Astrocyte (in vitro differentiated cells and primary cell): ENCODE measurements at regions not wholly inside any gene's neighbourhood (a gene's known extent, or its start where the extent isn't known, plus 50 kb on each side); places are given as distances from the start of the nearest gene placed in this dataset.

Experiments
- DNase-seq: peaks from one replicate; pipeline ENCODE4 v3.0.0-alpha.2; 2010; ENCODE audit warnings: low read depth
- FAIRE-seq: peaks from 2 replicates; lab custom pipeline; 2011; peaks lifted over from hg19 to GRCh38; lab: Jason Lieb, UNC
- H2AFZ ChIP-seq: 2 replicates; pipeline ENCODE4 v1.6.0; 2012; ENCODE audit warnings: low read depth, low read length, inconsistent platforms
- H3K27ac ChIP-seq: 2 replicates; pipeline ENCODE4 v1.5.1; 2011; ENCODE audit warnings: low read depth, low read length, inconsistent platforms
- H3K27me3 ChIP-seq: 2 replicates; pipeline ENCODE4 v1.6.0; 2011; ENCODE audit warnings: low read length, inconsistent platforms; ENCODE audit not compliant: insufficient read depth
- H3K36me3 ChIP-seq: 2 replicates; pipeline ENCODE4 v1.5.1; 2011; ENCODE audit warnings: low read length, inconsistent platforms; ENCODE audit not compliant: insufficient read depth
- H3K4me1 ChIP-seq: 2 replicates; pipeline ENCODE4 v1.5.1; 2011; ENCODE audit warnings: low read length, inconsistent platforms; ENCODE audit not compliant: insufficient read depth
- H3K4me2 ChIP-seq: 2 replicates; pipeline ENCODE4 v1.6.0; 2012; ENCODE audit warnings: low read length, inconsistent platforms
- H3K4me3 ChIP-seq: 2 replicates; pipeline ENCODE4 v1.5.1; 2011; ENCODE audit warnings: low read depth, mild to moderate bottlenecking, low read length, inconsistent platforms; ENCODE audit not compliant: insufficient read depth
- H3K79me2 ChIP-seq: 2 replicates; pipeline ENCODE4 v1.6.0; 2012; ENCODE audit warnings: mild to moderate bottlenecking, low read length, inconsistent platforms; ENCODE audit not compliant: insufficient read depth
- H3K9ac ChIP-seq: 2 replicates; pipeline ENCODE4 v1.6.0; 2012; ENCODE audit warnings: mild to moderate bottlenecking, low read length, inconsistent platforms
- H3K9me3 ChIP-seq: 2 replicates; pipeline ENCODE4 v1.5.1; 2012; ENCODE audit warnings: low read depth, mild to moderate bottlenecking, low read length, inconsistent platforms; ENCODE audit not compliant: insufficient read depth
- H4K20me1 ChIP-seq: 2 replicates; pipeline ENCODE4 v1.6.0; 2012; ENCODE audit warnings: low read length, inconsistent platforms; ENCODE audit not compliant: insufficient read depth
- H3K27ac Mint-ChIP-seq: one replicate; pipeline ENCODE4 v1.8.0; 2021; ENCODE audit warnings: mild to moderate bottlenecking, mixed read lengths; ENCODE audit not compliant: unreplicated experiment
- H3K27me3 Mint-ChIP-seq: one replicate; pipeline ENCODE4 v1.8.0; 2021; ENCODE audit warnings: low read depth, mixed read lengths; ENCODE audit not compliant: unreplicated experiment
- H3K36me3 Mint-ChIP-seq: one replicate; pipeline ENCODE4 v1.8.0; 2021; ENCODE audit warnings: low read depth, mixed read lengths; ENCODE audit not compliant: unreplicated experiment
- H3K4me1 Mint-ChIP-seq: one replicate; pipeline ENCODE4 v1.8.0; 2021; ENCODE audit warnings: low read depth, mixed read lengths; ENCODE audit not compliant: unreplicated experiment
- H3K4me3 Mint-ChIP-seq: one replicate; pipeline ENCODE4 v1.8.0; 2021; ENCODE audit warnings: mild to moderate bottlenecking, moderate library complexity, mixed read lengths; ENCODE audit not compliant: unreplicated experiment
- H3K9me3 Mint-ChIP-seq: one replicate; pipeline ENCODE4 v1.8.0; 2021; ENCODE audit warnings: mild to moderate bottlenecking, mixed read lengths; ENCODE audit not compliant: unreplicated experiment
- CTCF ChIP-seq: IDR thresholded peaks from 2 replicates; pipeline ENCODE4 v1.5.1; 2011; ENCODE audit warnings: low read depth, mild to moderate bottlenecking, inconsistent platforms, low read length, moderate library complexity; ENCODE audit not compliant: insufficient read depth
- EZH2 ChIP-seq: IDR thresholded peaks from 2 replicates; pipeline ENCODE4 v1.6.1; 2012; ENCODE audit warnings: mild to moderate bottlenecking, low read length, inconsistent platforms; ENCODE audit not compliant: insufficient read depth

GRCh38 chr21:18026359-18026758 is 207.2 kb upstream of the C21orf91 start:
- Mint-ChIP-seq H3K36me3 (no peaks in the 10 kb centered on the region), H3K27ac (no peak overlapping the region), H3K27me3 (no peaks in the 10 kb centered on the region), H3K9me3 (no peaks in the 10 kb centered on the region), H3K4me3 (no peak overlapping the region), H3K4me1 (peaks cover 7% of the 10 kb centered on the region)
- Histone ChIP-seq H3K4me3 (no peak overlapping the region), H2AFZ (no peak overlapping the region), H3K9me3 (peaks cover 3% of the 10 kb centered on the region), H3K27me3 (no peaks in the 10 kb centered on the region), H3K36me3 (no peaks in the 10 kb centered on the region), H3K4me2 (no peak overlapping the region), H3K9ac (no peak overlapping the region), H3K27ac (no peak overlapping the region), H3K79me2 (no peaks in the 10 kb centered on the region), H3K4me1 (no peaks in the 10 kb centered on the region), H4K20me1 (no peaks in the 10 kb centered on the region)
- TF ChIP-seq EZH2: no peak
- TF ChIP-seq CTCF: no peak
- DNase-seq (no peak), FAIRE-seq (no peak)

GRCh38 chr21:18023711-18024110 is 204.6 kb upstream of the C21orf91 start:
- no peak for DNase-seq
- H2AFZ ChIP-seq: no peak overlapping the region
- H3K9me3 Mint-ChIP-seq: no peaks in the 10 kb centered on the region

More at GRCh38 chr21:18023711-18024110, 204.6 kb upstream of the C21orf91 start:
- Histone ChIP-seq H3K4me2 (no peak overlapping the region), H3K36me3 (no peaks in the 10 kb centered on the region), H3K27ac (no peak overlapping the region), H3K4me1 (no peaks in the 10 kb centered on the region), H3K4me3 (no peak overlapping the region), H3K27me3 (no peaks in the 10 kb centered on the region), H3K9me3 (no peaks in the 10 kb centered on the region), H3K79me2 (no peaks in the 10 kb centered on the region), H3K9ac (no peak overlapping the region), H4K20me1 (no peaks in the 10 kb centered on the region)
- no peak for FAIRE-seq
- no peak for TF ChIP-seq CTCF
- TF ChIP-seq EZH2: no peak
- no peaks in the 10 kb centered on the region for H3K27me3 Mint-ChIP-seq
- H3K4me3 Mint-ChIP-seq: no peak overlapping the region
- H3K4me1 Mint-ChIP-seq: no peaks in the 10 kb centered on the region
- H3K27ac Mint-ChIP-seq: no peak overlapping the region
- H3K36me3 Mint-ChIP-seq: no peaks in the 10 kb centered on the region
